CD4-positive, alpha-beta T cell (primary cell): ENCODE measurements at regions not wholly inside any gene's neighbourhood (a gene's known extent, or its start where the extent isn't known, plus 50 kb on each side); places are given as distances from the start of the nearest gene placed in this dataset.

Experiments
- ATAC-seq: fragments of 200-7000 bp; cut with Tn5 transposase; one replicate; pipeline ENCODE4 v1.10.0; 2022; ENCODE audit warnings: mild to moderate bottlenecking; ENCODE audit not compliant: poor library complexity
- CTCF ChIA-PET: fragments of 350-600 bp; sonication (Branson Sonifier 250); formaldehyde crosslinking; loops from one replicate; lab custom pipeline; 2021; ENCODE audit warnings: antibody characterized with exemption, inconsistent platforms; lab: Charles Lee
- POLR2A ChIA-PET: fragments of 350-600 bp; sonication (Branson Sonifier 250); formaldehyde crosslinking; loops from one replicate; lab custom pipeline; 2021; ENCODE audit warnings: antibody characterized with exemption, inconsistent platforms; lab: Charles Lee
- DNase-seq, 14 experiments: peaks; one replicate each; pipeline ENCODE4 v3.0.0-alpha.2; 2013 to 2020; ENCODE audit warnings: mixed read lengths in 2 of 14
- H3K27ac ChIP-seq, 2 donors: one replicate each; pipeline versions ENCODE4 v1.5.1 to v1.7.0; 2013; ENCODE audit warnings: low read length in 2 of 2, low read depth in 1 of 2, mild to moderate bottlenecking in 1 of 2
- H3K27me3 ChIP-seq, 2 experiments: 1 replicate in 1 of 2; 2 replicates in 1 of 2; pipeline versions ENCODE4 v1.6.1 to v1.7.0; 2013; ENCODE audit warnings: low read length in 2 of 2, control low read depth in 1 of 2, mild to moderate bottlenecking in 1 of 2, moderate library complexity in 1 of 2; ENCODE audit not compliant: insufficient read depth in 2 of 2, control insufficient read depth in 1 of 2
- H3K36me3 ChIP-seq: one replicate; pipeline ENCODE4 v1.6.1; 2013; ENCODE audit warnings: low read length, control low read depth; ENCODE audit not compliant: insufficient read depth
- H3K4me1 ChIP-seq: one replicate; pipeline ENCODE4 v1.6.1; 2013; ENCODE audit warnings: low read length, control low read depth; ENCODE audit not compliant: insufficient read depth
- H3K4me3 ChIP-seq: one replicate; pipeline ENCODE4 v1.5.1; 2013; ENCODE audit warnings: mild to moderate bottlenecking, low read length, moderate library complexity
- H3K9me3 ChIP-seq, 2 experiments: 1 replicate in 1 of 2; 2 replicates in 1 of 2; pipeline versions ENCODE4 v1.6.1 to v1.7.0; 2013; ENCODE audit warnings: low read length in 2 of 2, mild to moderate bottlenecking in 2 of 2, control low read depth in 1 of 2, moderate library complexity in 1 of 2; ENCODE audit not compliant: control insufficient read depth in 1 of 2, insufficient read depth in 1 of 2
- H3K27ac Mint-ChIP-seq: one replicate; pipeline ENCODE4 v1.8.0; 2020; ENCODE audit warnings: mixed read lengths
- H3K27me3 Mint-ChIP-seq: one replicate; pipeline ENCODE4 v1.8.0; 2021; ENCODE audit warnings: mixed read lengths
- H3K36me3 Mint-ChIP-seq: one replicate; pipeline ENCODE4 v1.8.0; 2021; ENCODE audit warnings: low read depth, mixed read lengths
- H3K4me1 Mint-ChIP-seq: one replicate; pipeline ENCODE4 v1.8.0; 2021; ENCODE audit warnings: low read depth, mixed read lengths
- H3K4me3 Mint-ChIP-seq: one replicate; pipeline ENCODE4 v1.8.0; 2020; ENCODE audit warnings: mild to moderate bottlenecking, mixed read lengths
- H3K9me3 Mint-ChIP-seq: one replicate; pipeline ENCODE4 v1.8.0; 2020; ENCODE audit warnings: mixed read lengths
- intact Hi-C, 2 experiments: fragments of 100-400 bp; cut with DNase I in 1 of 2; cut with micrococcal nuclease in 1 of 2; formaldehyde crosslinking; loops; one replicate each; pipeline versions ENCODE4 v1.15.1 to v1.9.0; 2023 to 2025; cut with DNase I, micrococcal nuclease
- TF ChIP-seq, protein P1 (sequence below): fragments of 200-600 bp; IDR thresholded peaks from one replicate; pipeline ENCODE4 v1.8.0; 2022; ENCODE audit warnings: antibody characterized with exemption, mild to moderate bottlenecking

DNA sequence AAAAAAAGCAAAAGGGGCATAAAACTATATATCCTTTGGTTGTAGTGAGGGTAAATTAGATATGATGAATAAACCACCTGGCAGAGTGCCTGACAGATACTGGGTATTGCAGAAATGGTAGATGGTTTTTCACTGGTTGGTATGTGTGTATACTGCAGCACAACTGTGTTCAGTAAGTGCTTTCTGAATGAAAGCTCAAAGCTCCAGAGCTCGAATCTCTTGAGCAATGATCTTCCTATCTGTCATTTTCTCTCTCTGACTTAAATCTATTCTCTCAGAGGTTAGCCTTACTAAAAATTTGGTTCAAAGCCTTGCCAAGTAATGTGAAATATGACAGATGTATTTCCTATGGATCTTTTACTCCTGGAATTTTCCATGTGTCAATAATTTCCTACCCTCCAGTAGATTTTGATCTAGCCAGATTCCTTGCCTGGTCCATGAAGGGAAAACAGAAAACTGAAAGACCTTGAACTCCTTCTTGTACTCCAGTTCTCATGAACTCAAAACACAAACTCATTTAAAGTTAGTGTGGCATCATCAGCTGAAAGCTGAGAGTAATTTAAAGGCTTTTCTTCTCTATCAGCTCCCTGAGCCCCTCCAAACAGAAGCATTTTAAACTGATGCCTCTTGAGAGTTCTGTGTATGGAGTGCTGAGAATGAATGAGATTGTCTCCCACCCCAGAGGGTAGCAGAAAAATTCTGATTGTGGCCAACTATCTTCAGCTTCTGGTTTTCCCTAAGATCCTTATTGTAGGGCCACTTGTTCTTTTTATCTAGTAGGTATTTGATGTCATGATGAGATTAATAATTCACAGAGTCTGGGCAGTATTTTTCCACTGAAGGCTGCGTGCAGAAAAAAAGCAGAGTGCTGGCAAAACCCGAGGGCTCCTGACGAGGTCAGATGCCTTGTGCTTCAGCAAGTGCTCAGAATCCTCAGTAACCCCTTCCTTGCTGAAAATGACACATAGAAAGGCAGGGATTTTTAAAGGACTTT, 363.4 kb upstream of the BOD1L1 start:
- ATAC-seq: no peak
- no peak overlapping the region for H3K27ac Mint-ChIP-seq
- no peaks in the 10 kb centered on the region for H3K9me3 Mint-ChIP-seq
- Histone ChIP-seq H3K36me3 (no peaks in the 10 kb centered on the region), H3K4me1 (no peaks in the 10 kb centered on the region), H3K9me3 (peaks cover 0 to 3% of the 10 kb centered on the region in 2 experiments), H3K4me3 (no peak overlapping the region), H3K27ac (no peak overlapping the region), H3K27me3 (no peaks in the 10 kb centered on the region)
- H3K27me3 Mint-ChIP-seq: no peaks in the 10 kb centered on the region
- intact Hi-C loops: no loop called here
- no peak overlapping the region for H3K4me3 Mint-ChIP-seq
- no peaks in the 10 kb centered on the region for H3K4me1 Mint-ChIP-seq
- no peak for DNase-seq
- TF ChIP-seq, protein P1, sequence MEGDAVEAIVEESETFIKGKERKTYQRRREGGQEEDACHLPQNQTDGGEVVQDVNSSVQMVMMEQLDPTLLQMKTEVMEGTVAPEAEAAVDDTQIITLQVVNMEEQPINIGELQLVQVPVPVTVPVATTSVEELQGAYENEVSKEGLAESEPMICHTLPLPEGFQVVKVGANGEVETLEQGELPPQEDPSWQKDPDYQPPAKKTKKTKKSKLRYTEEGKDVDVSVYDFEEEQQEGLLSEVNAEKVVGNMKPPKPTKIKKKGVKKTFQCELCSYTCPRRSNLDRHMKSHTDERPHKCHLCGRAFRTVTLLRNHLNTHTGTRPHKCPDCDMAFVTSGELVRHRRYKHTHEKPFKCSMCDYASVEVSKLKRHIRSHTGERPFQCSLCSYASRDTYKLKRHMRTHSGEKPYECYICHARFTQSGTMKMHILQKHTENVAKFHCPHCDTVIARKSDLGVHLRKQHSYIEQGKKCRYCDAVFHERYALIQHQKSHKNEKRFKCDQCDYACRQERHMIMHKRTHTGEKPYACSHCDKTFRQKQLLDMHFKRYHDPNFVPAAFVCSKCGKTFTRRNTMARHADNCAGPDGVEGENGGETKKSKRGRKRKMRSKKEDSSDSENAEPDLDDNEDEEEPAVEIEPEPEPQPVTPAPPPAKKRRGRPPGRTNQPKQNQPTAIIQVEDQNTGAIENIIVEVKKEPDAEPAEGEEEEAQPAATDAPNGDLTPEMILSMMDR: no peak
- ChIA-PET POLR2A (no interaction called here), CTCF (no interaction called here)
- H3K36me3 Mint-ChIP-seq: no peaks in the 10 kb centered on the region

DNA sequence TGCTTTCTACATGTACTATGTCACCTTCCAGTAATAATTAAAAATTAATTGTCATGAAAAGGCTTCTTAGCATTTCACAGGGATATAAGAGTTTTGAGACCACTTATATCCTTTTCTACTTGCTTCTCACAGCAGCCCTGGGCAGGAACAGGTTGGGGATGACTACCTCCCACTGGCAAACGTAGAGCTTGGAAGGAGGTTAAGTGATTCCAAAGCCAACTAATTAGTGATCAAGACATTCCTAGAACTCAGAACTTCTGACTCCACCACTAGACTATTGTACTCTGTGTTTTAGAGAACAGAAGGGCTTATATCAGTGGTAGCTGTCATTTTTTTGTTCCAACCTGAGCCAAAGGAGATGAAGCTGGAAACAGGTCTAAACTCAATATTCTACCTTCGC, 364.5 kb upstream of the BOD1L1 start:
- H3K27ac ChIP-seq: no peak overlapping the region
- H3K9me3 Mint-ChIP-seq: no peaks in the 10 kb centered on the region
- ChIA-PET POLR2A (no interaction called here), CTCF (no interaction called here)
- no peaks in the 10 kb centered on the region for H3K4me1 Mint-ChIP-seq
- H3K4me3 ChIP-seq: no peak overlapping the region
- intact Hi-C loops: no loop called here
- ATAC-seq (no peak), DNase-seq (no peak)
- H3K9me3 ChIP-seq: peaks cover 0 to 3% of the 10 kb centered on the region in 2 experiments
- H3K27me3 Mint-ChIP-seq: no peaks in the 10 kb centered on the region
- no peaks in the 10 kb centered on the region for H3K36me3 Mint-ChIP-seq
- H3K4me1 ChIP-seq: no peaks in the 10 kb centered on the region
- no peaks in the 10 kb centered on the region for H3K36me3 ChIP-seq
- H3K27me3 ChIP-seq: no peaks in the 10 kb centered on the region
- TF ChIP-seq, protein P1: no peak
- H3K27ac Mint-ChIP-seq: no peak overlapping the region
- H3K4me3 Mint-ChIP-seq: no peak overlapping the region

DNA sequence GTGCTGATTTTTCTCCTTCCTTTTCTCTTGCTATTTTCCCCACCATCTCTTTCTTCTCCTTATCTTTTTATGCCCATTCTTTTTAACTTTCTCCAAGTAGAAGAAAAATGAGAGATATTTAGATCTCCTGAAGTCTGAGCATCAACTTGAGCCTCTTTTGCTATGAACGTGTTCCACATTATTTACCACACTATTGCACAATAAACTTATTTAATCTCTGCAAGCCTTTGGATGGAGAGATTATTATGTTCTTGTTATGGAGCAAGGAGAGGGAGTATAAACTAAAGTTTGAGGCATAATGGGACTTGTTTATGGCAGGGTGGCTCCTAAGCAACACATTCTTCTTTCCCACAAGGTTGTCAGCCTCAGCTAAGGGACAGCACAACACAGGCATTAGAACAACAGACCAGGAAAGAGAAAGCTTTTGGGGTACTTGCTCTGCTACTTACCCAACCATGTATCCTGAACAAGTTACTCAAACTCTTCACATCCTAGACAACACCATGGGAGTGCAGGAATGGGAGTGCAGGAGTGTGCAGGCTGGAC, 365.5 kb upstream of the BOD1L1 start:
- Histone ChIP-seq H3K36me3 (no peaks in the 10 kb centered on the region), H3K27ac (no peak overlapping the region), H3K4me1 (no peaks in the 10 kb centered on the region), H3K27me3 (no peaks in the 10 kb centered on the region), H3K9me3 (peaks cover 0 to 3% of the 10 kb centered on the region in 2 experiments), H3K4me3 (no peak overlapping the region)
- no peak overlapping the region for H3K27ac Mint-ChIP-seq
- no peaks in the 10 kb centered on the region for H3K9me3 Mint-ChIP-seq
- TF ChIP-seq, protein P1: no peak
- CTCF ChIA-PET: no interaction called here
- no peak overlapping the region for H3K4me3 Mint-ChIP-seq
- DNase-seq: no peak
- no peaks in the 10 kb centered on the region for H3K4me1 Mint-ChIP-seq
- ATAC-seq: no peak
- intact Hi-C loops: no loop called here
- H3K27me3 Mint-ChIP-seq: no peaks in the 10 kb centered on the region
- H3K36me3 Mint-ChIP-seq: no peaks in the 10 kb centered on the region
- POLR2A ChIA-PET: no interaction called here
